ENCODE measurements at regions not wholly inside any gene's neighbourhood (a gene's known extent, or its start where the extent isn't known, plus 50 kb on each side); places are given as distances from the start of the nearest gene placed in this dataset.

DNA sequence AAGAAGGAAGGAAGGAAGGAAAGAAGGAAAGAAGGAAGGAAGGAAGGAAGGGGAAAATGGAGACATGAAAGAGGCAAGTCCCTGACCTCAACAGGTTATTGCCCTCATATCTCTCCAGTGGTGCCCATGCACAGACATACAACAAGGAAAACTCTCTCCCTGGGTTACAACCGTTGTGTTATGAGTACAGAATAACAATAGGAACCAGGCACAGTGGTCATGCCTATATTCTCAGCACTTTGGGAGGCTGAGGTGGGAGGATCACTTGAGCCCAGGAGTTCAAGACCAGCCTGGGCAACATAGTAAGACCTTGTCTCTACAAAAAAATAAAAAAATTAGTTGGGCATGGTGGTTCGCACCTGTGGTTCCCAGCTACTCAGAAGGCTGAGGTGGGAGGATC is 139.4 kb upstream of the HMGA2 start:
- TF ChIP-seq, protein P1, sequence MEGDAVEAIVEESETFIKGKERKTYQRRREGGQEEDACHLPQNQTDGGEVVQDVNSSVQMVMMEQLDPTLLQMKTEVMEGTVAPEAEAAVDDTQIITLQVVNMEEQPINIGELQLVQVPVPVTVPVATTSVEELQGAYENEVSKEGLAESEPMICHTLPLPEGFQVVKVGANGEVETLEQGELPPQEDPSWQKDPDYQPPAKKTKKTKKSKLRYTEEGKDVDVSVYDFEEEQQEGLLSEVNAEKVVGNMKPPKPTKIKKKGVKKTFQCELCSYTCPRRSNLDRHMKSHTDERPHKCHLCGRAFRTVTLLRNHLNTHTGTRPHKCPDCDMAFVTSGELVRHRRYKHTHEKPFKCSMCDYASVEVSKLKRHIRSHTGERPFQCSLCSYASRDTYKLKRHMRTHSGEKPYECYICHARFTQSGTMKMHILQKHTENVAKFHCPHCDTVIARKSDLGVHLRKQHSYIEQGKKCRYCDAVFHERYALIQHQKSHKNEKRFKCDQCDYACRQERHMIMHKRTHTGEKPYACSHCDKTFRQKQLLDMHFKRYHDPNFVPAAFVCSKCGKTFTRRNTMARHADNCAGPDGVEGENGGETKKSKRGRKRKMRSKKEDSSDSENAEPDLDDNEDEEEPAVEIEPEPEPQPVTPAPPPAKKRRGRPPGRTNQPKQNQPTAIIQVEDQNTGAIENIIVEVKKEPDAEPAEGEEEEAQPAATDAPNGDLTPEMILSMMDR (IDR thresholded peaks at IDR 0.05): no peak
- no peak for TF ChIP-seq POLR2AphosphoS5 (IDR thresholded peaks at IDR 0.05)
